ENCODE measurements at regions not wholly inside any gene's neighbourhood (a gene's known extent, or its start where the extent isn't known, plus 50 kb on each side); places are given as distances from the start of the nearest gene placed in this dataset.

GRCh38 chr2:129765678-129766351, 213.7 kb upstream of the RAB6C start:
- ATAC-seq (no peak), DNase-seq (no peak)
- no peaks in the 10 kb centered on the region for H3K27me3 Mint-ChIP-seq (ENCODE audit: low read depth)
- no peaks in the 10 kb centered on the region for H3K36me3 Mint-ChIP-seq (ENCODE audit: insufficient read depth)
- no peaks in the 10 kb centered on the region for H3K9me3 Mint-ChIP-seq
- no peak overlapping the region for H3K4me3 Mint-ChIP-seq
- no peaks in the 10 kb centered on the region for H3K4me1 Mint-ChIP-seq (ENCODE audit: low read depth)

DNA sequence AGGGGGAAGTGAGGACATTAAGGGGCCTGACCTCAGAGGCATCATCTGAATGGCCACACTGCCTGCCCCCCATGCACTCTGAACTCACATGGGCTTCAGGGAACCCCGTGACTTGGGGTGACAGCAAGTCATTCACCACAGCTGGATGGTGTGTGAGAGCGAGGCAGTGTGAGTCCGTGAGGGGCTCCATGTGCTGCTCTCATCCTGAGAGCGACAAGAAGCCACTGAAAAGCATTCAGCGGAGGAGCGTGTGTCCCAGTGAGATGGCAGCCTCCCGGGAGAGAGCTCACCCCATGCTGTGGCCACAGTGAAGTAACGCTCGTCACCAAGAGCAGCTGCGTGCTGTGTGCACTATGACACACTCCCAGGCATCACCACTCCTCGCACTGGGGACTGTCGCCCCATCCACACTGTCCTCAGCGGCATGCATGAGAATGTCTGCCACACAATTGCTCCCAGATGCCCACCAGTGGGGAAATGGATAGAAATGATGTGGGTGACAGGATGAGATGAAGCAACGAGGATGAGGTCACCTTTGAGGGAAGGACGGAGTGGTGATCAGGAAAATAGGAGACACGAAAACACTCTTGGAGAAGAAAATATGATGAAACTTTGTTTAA, 213.0 kb upstream of the RAB6C start:
- no peak for ATAC-seq
- no peak for DNase-seq
- H3K27me3 Mint-ChIP-seq (ENCODE audit: low read depth), result no peaks in the 10 kb centered on the region
- no peak overlapping the region for H3K4me3 Mint-ChIP-seq
- H3K9me3 Mint-ChIP-seq, result no peaks in the 10 kb centered on the region
- no peaks in the 10 kb centered on the region for H3K4me1 Mint-ChIP-seq (ENCODE audit: low read depth)
- H3K36me3 Mint-ChIP-seq (ENCODE audit: insufficient read depth), result no peaks in the 10 kb centered on the region

GRCh38 chr2:129767346-129768035, 212.0 kb upstream of the RAB6C start:
- Mint-ChIP-seq H3K9me3 (peaks cover under 1% of the 10 kb centered on the region), H3K4me3 (no peak overlapping the region), H3K36me3 (ENCODE audit: insufficient read depth) (no peaks in the 10 kb centered on the region), H3K4me1 (ENCODE audit: low read depth) (no peaks in the 10 kb centered on the region), H3K27me3 (ENCODE audit: low read depth) (no peaks in the 10 kb centered on the region)
- ATAC-seq (no peak), DNase-seq (no peak)

- Mint-ChIP-seq H3K27me3 (ENCODE audit: low read depth) (no peaks in the 10 kb centered on the region), H3K4me1 (ENCODE audit: low read depth) (no peaks in the 10 kb centered on the region), H3K36me3 (ENCODE audit: insufficient read depth) (no peaks in the 10 kb centered on the region), H3K9me3 (peaks cover 3% of the 10 kb centered on the region), H3K4me3 (no peak overlapping the region)
- ATAC-seq (no peak), DNase-seq (no peak)
Observed at GRCh38 chr2:129768036-129768386, 211.5 kb upstream of the RAB6C start.

DNA sequence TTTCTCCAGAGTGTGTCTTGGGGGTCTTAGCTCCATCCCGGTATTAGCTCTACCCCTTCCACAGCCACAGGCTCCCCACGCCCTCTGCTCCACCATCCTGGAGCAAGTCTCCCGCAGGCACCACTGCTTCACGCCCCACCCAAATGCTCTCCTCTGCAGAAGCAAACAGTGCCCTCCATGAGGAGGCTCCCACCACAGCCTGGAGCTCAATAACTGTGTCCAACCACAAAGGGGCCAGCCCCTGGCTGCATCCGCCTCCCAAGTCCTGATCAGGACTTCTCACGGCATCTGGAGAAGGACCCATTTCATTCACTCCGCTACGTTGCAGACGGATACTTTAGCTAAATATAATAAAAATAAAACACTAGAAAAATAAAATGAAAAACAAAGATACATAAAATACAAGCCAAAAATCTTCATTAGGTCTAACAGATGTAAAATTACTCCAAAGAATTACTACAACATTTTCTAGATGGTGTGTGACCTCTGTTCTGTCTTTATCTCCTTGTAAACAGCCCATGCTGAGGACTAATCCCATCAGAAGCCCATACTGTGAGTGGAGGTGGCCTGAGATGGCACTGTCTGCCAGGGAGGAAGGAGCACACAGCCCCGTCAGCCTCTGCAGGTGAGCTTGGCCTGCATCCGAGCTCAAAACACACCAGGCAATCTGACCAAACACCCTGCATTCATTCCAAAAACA, 210.8 kb upstream of the RAB6C start:
- Mint-ChIP-seq H3K4me1 (ENCODE audit: low read depth) (no peaks in the 10 kb centered on the region), H3K27me3 (ENCODE audit: low read depth) (no peaks in the 10 kb centered on the region), H3K9me3 (peaks cover 3% of the 10 kb centered on the region), H3K4me3 (no peak overlapping the region), H3K36me3 (ENCODE audit: insufficient read depth) (no peaks in the 10 kb centered on the region)
- DNase-seq (no peak), ATAC-seq (no peak)

GRCh38 chr2:129769185-129769991, 210.1 kb upstream of the RAB6C start:
- Mint-ChIP-seq H3K4me1 (ENCODE audit: low read depth) (no peaks in the 10 kb centered on the region), H3K4me3 (no peak overlapping the region), H3K9me3 (peaks cover 3% of the 10 kb centered on the region), H3K36me3 (ENCODE audit: insufficient read depth) (no peaks in the 10 kb centered on the region), H3K27me3 (ENCODE audit: low read depth) (no peaks in the 10 kb centered on the region)
- DNase-seq, result no peak
- ATAC-seq, result no peak

DNA sequence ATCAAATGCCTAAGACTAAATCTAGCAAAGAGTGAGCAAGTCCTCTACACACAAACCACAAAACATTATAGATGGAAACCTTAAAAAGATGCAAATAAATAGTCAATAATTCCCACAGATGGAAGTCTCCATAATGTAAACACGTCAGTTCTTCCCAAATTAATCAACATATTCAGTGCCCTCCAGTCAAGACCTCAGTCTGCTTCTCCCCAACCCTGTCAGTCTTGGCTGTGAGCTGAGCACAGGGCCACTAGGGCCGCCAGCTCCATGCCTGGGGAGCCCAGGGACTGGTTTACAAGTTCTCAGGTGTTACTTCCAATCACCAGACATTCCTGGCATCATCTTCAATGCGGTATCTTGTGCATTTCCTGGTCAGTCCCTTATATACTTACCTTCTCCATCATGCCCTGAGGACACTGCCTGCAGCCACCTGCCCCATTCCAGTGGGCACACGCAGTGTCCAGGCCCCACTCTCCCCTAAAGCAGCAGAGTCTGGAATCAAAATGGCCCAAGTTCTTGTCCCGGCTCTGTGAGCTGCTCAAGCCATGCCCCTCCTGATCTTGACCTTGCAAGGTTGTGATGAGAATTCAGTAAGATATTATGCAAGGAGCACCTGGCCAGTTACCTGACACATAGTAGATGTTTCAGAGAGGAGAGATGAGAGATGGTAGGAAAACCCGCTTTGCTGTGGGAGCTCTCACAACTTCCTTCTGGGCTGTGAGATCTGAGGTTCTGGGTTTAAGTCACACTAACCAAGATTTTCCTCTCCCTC, 207.9 kb upstream of the RAB6C start:
- Mint-ChIP-seq H3K27me3 (ENCODE audit: low read depth) (peaks cover 3% of the 10 kb centered on the region), H3K4me3 (no peak overlapping the region), H3K9me3 (peaks cover 3% of the 10 kb centered on the region), H3K4me1 (ENCODE audit: low read depth) (no peaks in the 10 kb centered on the region), H3K36me3 (ENCODE audit: insufficient read depth) (no peaks in the 10 kb centered on the region)
- ATAC-seq (no peak), DNase-seq (no peak)

DNA sequence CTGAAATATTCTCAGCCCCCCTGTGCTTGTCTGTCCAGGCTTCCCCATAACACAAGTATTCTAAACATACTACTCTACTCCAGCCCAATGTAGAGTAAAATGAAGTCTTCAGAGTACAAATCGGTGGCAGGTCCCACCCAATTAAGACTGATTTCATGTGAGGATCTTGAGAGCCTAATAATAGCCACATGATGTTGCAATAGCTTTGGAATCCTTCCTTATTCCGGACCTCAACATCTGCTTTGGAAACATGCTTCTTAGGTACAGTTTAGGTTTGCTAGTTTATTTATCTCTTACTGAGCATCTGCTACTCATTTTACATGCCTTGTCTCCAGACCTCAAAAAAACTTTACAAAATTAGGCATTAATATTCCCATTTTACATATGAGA, 207.3 kb upstream of the RAB6C start:
- H3K36me3 Mint-ChIP-seq (ENCODE audit: insufficient read depth), result no peaks in the 10 kb centered on the region

GRCh38 chr2:129775952-129776653, 203.4 kb upstream of the RAB6C start:
- Mint-ChIP-seq H3K4me3 (no peak overlapping the region), H3K9me3 (peaks cover 3% of the 10 kb centered on the region), H3K27me3 (ENCODE audit: low read depth) (peaks cover 12% of the 10 kb centered on the region), H3K4me1 (ENCODE audit: low read depth) (no peaks in the 10 kb centered on the region), H3K36me3 (ENCODE audit: insufficient read depth) (no peaks in the 10 kb centered on the region)
- DNase-seq (no peak), ATAC-seq (no peak)

More for the DNA sequence above, 207.3 kb upstream of the RAB6C start:
- DNase-seq, result no peak
- H3K9me3 Mint-ChIP-seq, result peaks cover 3% of the 10 kb centered on the region
- H3K27me3 Mint-ChIP-seq (ENCODE audit: low read depth), result peaks cover 3% of the 10 kb centered on the region
- no peak overlapping the region for H3K4me3 Mint-ChIP-seq
- no peak for ATAC-seq
- no peaks in the 10 kb centered on the region for H3K4me1 Mint-ChIP-seq (ENCODE audit: low read depth)

- ATAC-seq (no peak), DNase-seq (no peak)
- H3K9me3 Mint-ChIP-seq, result peaks cover 3% of the 10 kb centered on the region
- no peak overlapping the region for H3K4me3 Mint-ChIP-seq
- H3K27me3 Mint-ChIP-seq (ENCODE audit: low read depth), result peaks cover 12% of the 10 kb centered on the region
- no peaks in the 10 kb centered on the region for H3K4me1 Mint-ChIP-seq (ENCODE audit: low read depth)
- H3K36me3 Mint-ChIP-seq (ENCODE audit: insufficient read depth), result no peaks in the 10 kb centered on the region
Observed at GRCh38 chr2:129777146-129777545, 202.3 kb upstream of the RAB6C start.

DNA sequence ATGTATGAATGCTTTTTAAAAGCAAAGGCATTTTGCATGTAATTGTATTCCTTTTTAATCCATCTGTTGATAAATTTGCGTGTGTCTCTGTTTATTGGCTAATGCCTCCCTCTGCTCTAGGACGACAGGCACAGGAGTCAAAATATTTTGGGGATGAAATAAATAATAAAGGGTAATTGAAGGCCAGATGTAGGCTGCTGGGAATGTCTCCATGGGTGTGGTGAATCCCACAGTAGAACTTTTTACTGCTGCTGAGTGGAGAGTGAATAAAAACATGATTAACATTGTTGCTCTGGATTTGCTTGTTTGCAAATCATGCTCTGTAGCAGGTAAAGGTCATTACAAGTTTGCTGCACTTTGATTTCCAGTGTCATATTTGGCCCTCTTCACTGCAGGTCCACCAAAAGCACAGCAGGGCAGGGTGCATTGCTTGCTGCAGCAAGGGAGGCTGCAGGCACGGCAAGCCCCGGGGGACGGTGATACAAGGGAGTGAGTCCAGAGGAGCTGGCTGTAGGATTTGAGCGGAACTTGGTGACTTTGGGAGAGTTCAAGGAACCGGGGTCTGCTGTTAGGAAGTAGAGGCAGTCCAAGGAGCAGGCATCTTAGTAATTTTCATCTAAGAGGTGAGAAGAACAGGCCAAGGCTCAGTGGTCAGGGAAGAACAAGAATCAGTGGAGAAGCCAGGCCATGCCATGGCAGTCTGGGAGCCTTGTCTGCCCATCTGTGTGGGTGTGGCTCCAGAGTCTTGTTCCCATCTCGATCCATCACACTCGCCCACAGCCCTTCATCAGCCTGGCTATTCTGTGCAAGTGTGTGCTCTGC, 201.5 kb upstream of the RAB6C start:
- no peak for ATAC-seq
- H3K4me3 Mint-ChIP-seq, result no peak overlapping the region

DNA sequence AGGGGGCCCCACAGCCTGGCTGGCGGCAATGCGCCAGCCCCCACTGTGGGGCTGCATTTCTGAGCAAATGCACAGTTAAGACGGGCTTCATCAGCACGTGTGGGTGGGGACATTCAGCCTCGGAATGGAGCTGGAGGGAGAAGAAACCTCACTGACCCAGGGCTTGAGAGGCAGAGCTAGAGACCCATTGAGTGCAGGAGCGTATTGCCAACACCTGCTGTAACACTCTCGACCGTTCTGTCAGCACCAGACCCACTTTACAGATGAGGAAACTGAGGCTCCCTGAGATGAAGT, 200.9 kb upstream of the RAB6C start:
- Mint-ChIP-seq H3K9me3 (no peaks in the 10 kb centered on the region), H3K4me3 (no peak overlapping the region), H3K27me3 (ENCODE audit: low read depth) (peaks cover 14% of the 10 kb centered on the region), H3K4me1 (ENCODE audit: low read depth) (no peaks in the 10 kb centered on the region), H3K36me3 (ENCODE audit: insufficient read depth) (no peaks in the 10 kb centered on the region)
- DNase-seq, result no peak
- no peak for ATAC-seq

More for the DNA sequence above, 201.5 kb upstream of the RAB6C start:
- DNase-seq, result no peak
- Mint-ChIP-seq H3K36me3 (ENCODE audit: insufficient read depth) (no peaks in the 10 kb centered on the region), H3K27me3 (ENCODE audit: low read depth) (peaks cover 14% of the 10 kb centered on the region), H3K9me3 (no peaks in the 10 kb centered on the region), H3K4me1 (ENCODE audit: low read depth) (no peaks in the 10 kb centered on the region)

All from activated T-cell treated with anti-CD3 and anti-CD28 coated beads, Interleukin-2, amount 50 U/mL, for 4 hours (primary cell).